Mucosa of descending colon (tissue), 3 donors: ENCODE measurements at regions not wholly inside any gene's neighbourhood (a gene's known extent, or its start where the extent isn't known, plus 50 kb on each side); places are given as distances from the start of the nearest gene placed in this dataset.

ENCODE experiments used
- ATAC-seq: fragments of 200-7000 bp; cut with Tn5 transposase; one replicate; pipeline ENCODE4 v1.9.1; 2020; ENCODE audit warnings: mild to moderate bottlenecking, moderate library complexity
- DNase-seq, 3 donors: peaks; one replicate each; pipeline ENCODE4 v3.0.0-alpha.2; 2020
- H3K36me3 ChIP-seq: fragments of 200-600 bp; one replicate; pipeline ENCODE4 v1.8.0; 2021; ENCODE audit warnings: low read depth, mild to moderate bottlenecking
- H3K4me1 ChIP-seq: fragments of 200-600 bp; one replicate; pipeline ENCODE4 v1.8.0; 2021; ENCODE audit warnings: low read depth, mild to moderate bottlenecking
- H3K4me3 ChIP-seq: fragments of 200-600 bp; one replicate; pipeline ENCODE4 v1.8.0; 2021; ENCODE audit warnings: mild to moderate bottlenecking
- H3K9me3 ChIP-seq: fragments of 200-600 bp; one replicate; pipeline ENCODE4 v1.8.0; 2021; ENCODE audit warnings: mild to moderate bottlenecking
- intact Hi-C, 2 donors: fragments of 100-400 bp; cut with DNase I in 1 of 2; cut with micrococcal nuclease in 1 of 2; formaldehyde crosslinking; loops; one replicate each; pipeline versions ENCODE4 v1.11.0 to v1.11.1; 2022; cut with DNase I, micrococcal nuclease
- TF ChIP-seq, protein P1 (sequence below): fragments of 200-600 bp; IDR thresholded peaks from one replicate; pipeline ENCODE4 v1.8.0; 2022; ENCODE audit warnings: antibody characterized with exemption, mild to moderate bottlenecking
- donor health status: DM: no; HTN: no; CAD: no; lungs with moderate emphysema.
- donor health status: DM: no; HTN: no; CAD: no.
- donor health status: DM: no; HTN: yes; CAD: no.

DNA sequence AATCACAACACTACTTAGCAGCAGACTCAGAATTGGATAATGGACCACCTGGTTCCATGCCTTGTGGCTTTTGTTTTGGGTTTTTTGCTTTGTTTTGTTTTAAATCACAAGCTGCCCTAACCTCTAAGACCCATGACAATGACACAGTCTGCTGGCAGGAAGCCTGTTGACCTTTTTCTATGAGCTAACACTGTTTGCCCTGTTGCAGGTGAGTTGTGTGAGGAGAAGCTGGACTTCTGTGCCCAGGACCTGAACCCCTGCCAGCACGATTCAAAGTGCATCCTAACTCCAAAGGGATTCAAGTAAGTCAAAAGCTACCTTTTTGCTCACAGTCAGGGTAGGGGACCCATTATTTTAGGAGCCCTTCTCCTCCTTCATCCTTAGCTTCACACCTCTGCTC, 110.8 kb upstream of the PACRGL start:
- Histone ChIP-seq H3K9me3 (no peaks in the 10 kb centered on the region), H3K4me1 (peaks cover 12% of the 10 kb centered on the region), H3K36me3 (no peaks in the 10 kb centered on the region), H3K4me3 (no peak overlapping the region)
- ATAC-seq (no peak), DNase-seq (no peak)
- intact Hi-C loops, result no loop called here
- TF ChIP-seq, protein P1, sequence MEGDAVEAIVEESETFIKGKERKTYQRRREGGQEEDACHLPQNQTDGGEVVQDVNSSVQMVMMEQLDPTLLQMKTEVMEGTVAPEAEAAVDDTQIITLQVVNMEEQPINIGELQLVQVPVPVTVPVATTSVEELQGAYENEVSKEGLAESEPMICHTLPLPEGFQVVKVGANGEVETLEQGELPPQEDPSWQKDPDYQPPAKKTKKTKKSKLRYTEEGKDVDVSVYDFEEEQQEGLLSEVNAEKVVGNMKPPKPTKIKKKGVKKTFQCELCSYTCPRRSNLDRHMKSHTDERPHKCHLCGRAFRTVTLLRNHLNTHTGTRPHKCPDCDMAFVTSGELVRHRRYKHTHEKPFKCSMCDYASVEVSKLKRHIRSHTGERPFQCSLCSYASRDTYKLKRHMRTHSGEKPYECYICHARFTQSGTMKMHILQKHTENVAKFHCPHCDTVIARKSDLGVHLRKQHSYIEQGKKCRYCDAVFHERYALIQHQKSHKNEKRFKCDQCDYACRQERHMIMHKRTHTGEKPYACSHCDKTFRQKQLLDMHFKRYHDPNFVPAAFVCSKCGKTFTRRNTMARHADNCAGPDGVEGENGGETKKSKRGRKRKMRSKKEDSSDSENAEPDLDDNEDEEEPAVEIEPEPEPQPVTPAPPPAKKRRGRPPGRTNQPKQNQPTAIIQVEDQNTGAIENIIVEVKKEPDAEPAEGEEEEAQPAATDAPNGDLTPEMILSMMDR, result no peak

DNA sequence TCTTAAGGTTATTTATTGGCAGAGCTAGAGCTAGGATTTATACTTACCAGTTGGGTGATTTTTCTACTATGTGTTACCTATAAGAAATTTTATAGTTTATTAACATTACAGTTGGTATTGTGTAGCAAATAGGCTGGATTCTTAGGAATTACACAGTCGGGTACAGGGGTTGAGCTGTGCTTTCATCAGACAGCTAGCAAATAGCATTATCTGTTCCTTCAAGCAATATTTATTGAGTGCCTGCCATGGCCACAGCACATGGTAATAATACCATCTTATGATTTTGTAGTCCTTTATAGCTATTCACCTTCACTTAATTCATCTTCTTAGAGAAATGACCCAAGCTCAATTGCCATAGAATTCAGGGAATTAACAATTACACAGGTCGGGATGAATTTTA, 109.4 kb upstream of the PACRGL start:
- TF ChIP-seq, protein P1, result no peak
- Histone ChIP-seq H3K4me3 (no peak overlapping the region), H3K36me3 (no peaks in the 10 kb centered on the region), H3K9me3 (no peaks in the 10 kb centered on the region), H3K4me1 (peaks cover 12% of the 10 kb centered on the region)
- no peak for DNase-seq
- no peak for ATAC-seq
- intact Hi-C loops, result no loop called here

DNA sequence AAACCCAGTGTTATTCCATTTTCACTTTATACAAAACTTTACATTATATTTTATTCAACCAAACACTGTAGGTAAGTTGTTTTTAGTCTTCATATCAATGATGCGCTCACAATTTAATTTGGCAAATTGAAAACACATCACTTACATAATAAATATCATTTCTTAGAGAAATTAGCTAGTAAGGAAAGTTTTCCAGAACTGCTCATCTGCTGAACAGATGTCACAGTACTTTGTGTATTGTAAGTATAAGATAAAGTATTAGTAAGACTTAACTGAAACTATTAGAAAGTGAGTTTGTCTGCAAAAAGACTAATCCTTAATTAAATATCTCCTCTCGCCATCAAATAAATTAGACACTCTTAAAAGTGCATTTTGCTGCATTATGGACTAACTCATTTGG, 108.7 kb upstream of the PACRGL start:
- H3K4me3 ChIP-seq, result no peak overlapping the region
- ATAC-seq, result no peak
- no peak for DNase-seq
- H3K9me3 ChIP-seq, result no peaks in the 10 kb centered on the region
- H3K4me1 ChIP-seq, result peaks cover 12% of the 10 kb centered on the region
- intact Hi-C loops, result no loop called here
- TF ChIP-seq, protein P1, result no peak
- no peaks in the 10 kb centered on the region for H3K36me3 ChIP-seq

DNA sequence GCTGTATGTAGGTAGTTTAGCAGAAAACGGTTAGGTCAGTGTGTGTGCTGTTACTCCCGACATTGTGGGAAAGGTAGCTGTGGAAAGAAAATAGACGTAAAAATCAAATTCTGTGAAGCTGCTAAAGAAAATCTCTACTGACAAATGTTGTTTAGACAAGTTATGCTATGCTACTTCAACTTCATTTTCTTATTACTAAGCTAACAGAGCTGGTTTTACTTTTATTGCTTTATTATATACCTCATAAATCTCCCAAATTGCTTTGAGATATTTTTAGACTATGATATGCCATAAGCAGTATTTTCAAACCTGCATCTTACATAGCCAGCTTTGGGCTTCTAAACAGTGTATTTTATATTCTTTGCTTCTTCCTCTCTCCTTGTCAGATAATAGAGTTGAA, 108.2 kb upstream of the PACRGL start:
- no peak for DNase-seq
- Histone ChIP-seq H3K9me3 (no peaks in the 10 kb centered on the region), H3K4me3 (no peak overlapping the region), H3K4me1 (peaks cover 12% of the 10 kb centered on the region), H3K36me3 (no peaks in the 10 kb centered on the region)
- intact Hi-C loops, result no loop called here
- TF ChIP-seq, protein P1, result no peak
- peak; percentile 85 for ATAC-seq

DNA sequence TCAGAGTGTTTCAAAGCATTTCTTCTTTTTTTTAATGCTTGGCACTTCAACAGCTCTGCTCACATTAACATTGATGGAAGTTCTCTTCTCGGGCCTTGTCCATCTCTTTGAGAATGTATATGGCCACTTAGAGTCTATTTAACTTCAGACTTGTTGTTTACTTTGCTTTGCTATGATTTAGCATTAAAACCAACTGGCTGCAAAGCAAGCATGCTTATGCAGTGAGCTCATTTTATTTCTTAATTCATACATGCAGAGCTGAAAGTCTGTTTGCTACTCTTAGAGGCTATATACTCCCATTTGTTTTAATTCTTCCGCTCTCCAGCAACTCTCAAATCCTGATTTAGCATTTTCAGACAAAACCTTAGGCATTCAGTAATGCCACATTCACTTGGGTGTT, 107.6 kb upstream of the PACRGL start:
- DNase-seq (no peak), ATAC-seq (peak; percentile 64)
- TF ChIP-seq, protein P1, result no peak
- Histone ChIP-seq H3K4me3 (no peak overlapping the region), H3K36me3 (no peaks in the 10 kb centered on the region), H3K4me1 (peaks cover 12% of the 10 kb centered on the region), H3K9me3 (no peaks in the 10 kb centered on the region)
- intact Hi-C loops, result no loop called here

DNA sequence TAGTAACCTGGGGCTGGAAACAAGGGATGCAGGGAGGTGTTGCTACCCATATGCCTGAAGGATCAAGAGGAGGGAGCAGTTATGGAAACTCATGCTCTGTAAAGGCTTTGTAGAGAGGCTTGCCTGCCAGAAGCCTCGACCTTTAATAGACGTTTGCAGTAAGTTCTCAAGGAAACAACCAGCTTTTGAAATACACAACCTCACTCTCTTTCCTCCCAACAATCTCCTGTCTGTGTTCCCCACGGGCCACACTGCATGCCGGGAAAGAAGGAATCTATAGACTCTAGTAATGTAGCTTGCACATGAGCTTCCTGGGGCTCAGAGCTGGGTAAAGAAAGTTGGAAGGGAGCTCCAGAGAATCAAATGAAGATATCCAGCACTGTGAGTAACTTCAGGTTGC, 101.6 kb upstream of the PACRGL start:
- intact Hi-C loops, result no loop called here

More for the DNA sequence above, 101.6 kb upstream of the PACRGL start:
- Histone ChIP-seq H3K4me3 (no peak overlapping the region), H3K36me3 (no peaks in the 10 kb centered on the region), H3K9me3 (no peaks in the 10 kb centered on the region), H3K4me1 (no peaks in the 10 kb centered on the region)
- DNase-seq (no peak), ATAC-seq (no peak)
- TF ChIP-seq, protein P1, result no peak
